ENCODE measurements at regions not wholly inside any gene's neighbourhood (a gene's known extent, or its start where the extent isn't known, plus 50 kb on each side); places are given as distances from the start of the nearest gene placed in this dataset.

- no peak for DNase-seq
These were observed 275.7 kb downstream of the NEDD1 start for GRCh38 chr12:97182769-97183168.

GRCh38 chr12:97184127-97184773 is 277.2 kb downstream of the NEDD1 start:
- no peak for DNase-seq

- DNase-seq: no peak
These were observed 277.0 kb upstream of the RMST start for GRCh38 chr12:97185567-97185966.

- no peak for DNase-seq
These were observed 268.1 kb upstream of the RMST start for GRCh38 chr12:97194546-97194945.

- DNase-seq: no peak
These were observed 262.4 kb upstream of the RMST start for GRCh38 chr12:97200181-97200580.

- DNase-seq: no peak
These were observed 259.2 kb upstream of the RMST start for GRCh38 chr12:97203408-97203807.

- no peak for DNase-seq
These were observed 252.6 kb upstream of the RMST start for GRCh38 chr12:97209997-97210396.

GRCh38 chr12:97211416-97211930 is 251.1 kb upstream of the RMST start:
- DNase-seq: no peak

GRCh38 chr12:97216848-97217247 is 245.8 kb upstream of the RMST start:
- no peak for DNase-seq

- no peak for DNase-seq
These were observed 240.2 kb upstream of the RMST start for GRCh38 chr12:97222391-97222790.

- DNase-seq: no peak
These were observed 239.2 kb upstream of the RMST start for GRCh38 chr12:97223419-97223818.

- no peak for DNase-seq
These were observed 233.6 kb upstream of the RMST start for GRCh38 chr12:97229004-97229403.

GRCh38 chr12:97235102-97235501 is 227.5 kb upstream of the RMST start:
- no peak for DNase-seq

- no peak for DNase-seq
These were observed 216.2 kb upstream of the RMST start for GRCh38 chr12:97246368-97246767.

GRCh38 chr12:97250483-97250882 is 212.1 kb upstream of the RMST start:
- no peak for DNase-seq

- DNase-seq: no peak
These were observed 204.9 kb upstream of the RMST start for GRCh38 chr12:97257726-97258125.

- no peak for DNase-seq
These were observed 203.5 kb upstream of the RMST start for GRCh38 chr12:97259098-97259497.

GRCh38 chr12:97260786-97261185 is 201.8 kb upstream of the RMST start:
- DNase-seq: no peak

- no peak for DNase-seq
These were observed 195.4 kb upstream of the RMST start for GRCh38 chr12:97267166-97267565.

- no peak for DNase-seq
These were observed 194.9 kb upstream of the RMST start for GRCh38 chr12:97267594-97268202.

GRCh38 chr12:97272471-97272870 is 190.1 kb upstream of the RMST start:
- DNase-seq: no peak

- no peak for DNase-seq
These were observed 188.2 kb upstream of the RMST start for GRCh38 chr12:97274386-97274785.

- no peak for DNase-seq
These were observed 187.3 kb upstream of the RMST start for GRCh38 chr12:97275256-97275655.

- no peak for DNase-seq
These were observed 186.6 kb upstream of the RMST start for GRCh38 chr12:97275728-97276590.

All from T-helper 1 cell (primary cell).